OCI-LY7 (cell line): ENCODE measurements at regions not wholly inside any gene's neighbourhood (a gene's known extent, or its start where the extent isn't known, plus 50 kb on each side); places are given as distances from the start of the nearest gene placed in this dataset.

Experiments used
- BruUV-seq: library from RNA; stranded (reverse); fragments of 400-500 nt; replicated peaks from 2 replicates; lab custom pipeline; 2021; lab: Mats Ljungman, UMichigan
- CTCF ChIA-PET: fragments of 300-600 bp; sonication (Branson Sonifier 250); formaldehyde crosslinking; loops from one replicate; lab custom pipeline; 2022; ENCODE audit warnings: antibody characterized with exemption; ENCODE audit not compliant: unreplicated experiment; lab: Charles Lee
- POLR2A ChIA-PET: fragments of 300-600 bp; sonication (Branson Sonifier 250); formaldehyde crosslinking; loops from one replicate; lab custom pipeline; 2022; ENCODE audit warnings: antibody characterized with exemption; lab: Charles Lee
- DNase-seq: peaks from one replicate; pipeline ENCODE4 v3.0.0-alpha.2; 2015; ENCODE audit warnings: low spot score
- H2AFZ ChIP-seq: fragments of 200-600 bp; sonication (generic), shearing (Covaris generic); 2 replicates; pipeline ENCODE4 v1.6.1; 2014; ENCODE audit warnings: mild to moderate bottlenecking, antibody characterized with exemption, low read length, moderate library complexity
- H3K27ac ChIP-seq: fragments of 200-600 bp; sonication (generic); 2 replicates; pipeline ENCODE4 v1.5.1; 2014; ENCODE audit warnings: mixed run types, low read depth, mild to moderate bottlenecking, moderate library complexity, low read length, inconsistent platforms; ENCODE audit not compliant: poor library complexity, severe bottlenecking
- H3K36me3 ChIP-seq: fragments of 200-600 bp; sonication (generic); 2 replicates; pipeline ENCODE4 v1.6.1; 2014; ENCODE audit warnings: mild to moderate bottlenecking, antibody characterized with exemption, low read length, moderate library complexity, mixed read lengths; ENCODE audit not compliant: insufficient read depth
- H3K4me1 ChIP-seq: fragments of 200-600 bp; sonication (generic); 2 replicates; pipeline ENCODE4 v1.5.1; 2014; ENCODE audit warnings: mild to moderate bottlenecking, low read length; ENCODE audit not compliant: insufficient read depth, poor library complexity, severe bottlenecking
- H3K4me2 ChIP-seq: fragments of 200-600 bp; sonication (generic); 2 replicates; pipeline ENCODE4 v1.6.1; 2014; ENCODE audit warnings: mild to moderate bottlenecking, low read length
- H3K4me3 ChIP-seq: fragments of 200-600 bp; sonication (generic); 2 replicates; pipeline ENCODE4 v1.5.1; 2014; ENCODE audit warnings: mild to moderate bottlenecking, low read depth, low read length; ENCODE audit not compliant: poor library complexity, severe bottlenecking
- H3K79me2 ChIP-seq: fragments of 200-600 bp; sonication (generic); 2 replicates; pipeline ENCODE4 v1.6.1; 2016; ENCODE audit warnings: low read depth, mild to moderate bottlenecking, low read length, moderate library complexity, mixed read lengths; ENCODE audit not compliant: insufficient read depth
- H3K9me2 ChIP-seq: fragments of 200-600 bp; sonication (generic); 2 replicates; pipeline ENCODE4 v1.6.1; 2016; ENCODE audit warnings: mild to moderate bottlenecking, low read length, mixed read lengths; ENCODE audit not compliant: insufficient read depth
- H3K9me3 ChIP-seq: fragments of 200-600 bp; sonication (generic); 2 replicates; pipeline ENCODE4 v1.6.1; 2014; ENCODE audit warnings: mild to moderate bottlenecking, mixed run types, low read length, mixed read lengths
- H4K20me1 ChIP-seq: fragments of 200-600 bp; sonication (generic); 2 replicates; pipeline ENCODE4 v1.6.1; 2014; ENCODE audit warnings: mild to moderate bottlenecking, antibody characterized with exemption, low read length, moderate library complexity, mixed read lengths; ENCODE audit not compliant: insufficient read depth
- EZH2phosphoT487 ChIP-seq: fragments of 200-600 bp; sonication (generic); IDR thresholded peaks from 2 replicates; pipeline ENCODE4 v1.6.1; 2018; ENCODE audit warnings: low read depth, borderline replicate concordance, mild to moderate bottlenecking, mixed run types, antibody characterized with exemption, low read length, moderate library complexity, mixed read lengths
- intact Hi-C: fragments of 100-400 bp; cut with micrococcal nuclease; formaldehyde crosslinking; loops from one replicate; pipeline ENCODE4 v1.10.0; 2022; ENCODE audit not compliant: unreplicated experiment
- TF ChIP-seq, protein P1 (sequence below): fragments of 200-600 bp; sonication (generic); conservative IDR thresholded peaks from 2 replicates; pipeline ENCODE4 v1.5.1; 2014; ENCODE audit warnings: mild to moderate bottlenecking, antibody characterized with exemption, low read length, moderate library complexity, mixed read lengths

DNA sequence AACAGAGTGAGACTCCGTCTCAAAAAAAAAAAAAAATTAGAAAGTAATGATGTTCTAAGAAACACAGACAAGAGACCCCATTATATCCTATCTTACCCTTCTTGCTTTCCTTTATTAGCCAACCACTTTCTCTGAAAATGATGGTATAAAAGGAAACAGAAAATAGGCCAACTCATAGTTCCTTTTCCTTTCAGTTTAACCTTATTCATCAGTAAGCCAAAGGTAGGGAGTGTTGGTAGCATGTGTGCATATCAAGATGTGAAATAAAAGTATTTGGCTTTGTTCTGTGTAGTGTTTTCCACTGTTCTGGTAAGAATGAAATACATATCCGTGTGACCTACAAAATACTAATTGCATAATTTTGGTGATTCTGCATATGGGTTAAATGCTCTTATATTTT is 266.6 kb downstream of the ZNF674 start:
- H3K36me3 ChIP-seq: no peaks in the 10 kb centered on the region

DNA sequence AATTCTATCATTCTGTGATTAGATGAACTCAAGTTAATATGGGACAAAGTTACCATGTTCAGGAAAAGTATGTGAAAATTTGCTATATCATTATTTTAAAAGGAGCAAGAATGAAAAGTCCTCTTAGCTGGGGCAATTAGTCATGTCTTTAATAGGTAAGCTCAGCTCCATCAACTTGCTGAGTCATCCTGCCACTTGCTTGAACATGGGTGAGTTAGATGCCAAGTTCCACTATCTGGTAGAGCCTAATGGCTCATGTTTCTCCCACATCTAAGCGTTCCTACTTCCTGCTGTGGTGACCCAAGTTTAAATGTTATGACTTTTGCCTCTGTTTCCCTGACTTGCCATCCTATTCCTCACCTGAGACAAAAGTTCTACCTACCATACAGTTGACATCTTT is 276.8 kb downstream of the ZNF674 start:
- H3K36me3 ChIP-seq: no peaks in the 10 kb centered on the region
- ChIA-PET CTCF (no interaction called here), POLR2A (no interaction called here)
- no peaks in the 10 kb centered on the region for H4K20me1 ChIP-seq
- TF ChIP-seq, protein P1, sequence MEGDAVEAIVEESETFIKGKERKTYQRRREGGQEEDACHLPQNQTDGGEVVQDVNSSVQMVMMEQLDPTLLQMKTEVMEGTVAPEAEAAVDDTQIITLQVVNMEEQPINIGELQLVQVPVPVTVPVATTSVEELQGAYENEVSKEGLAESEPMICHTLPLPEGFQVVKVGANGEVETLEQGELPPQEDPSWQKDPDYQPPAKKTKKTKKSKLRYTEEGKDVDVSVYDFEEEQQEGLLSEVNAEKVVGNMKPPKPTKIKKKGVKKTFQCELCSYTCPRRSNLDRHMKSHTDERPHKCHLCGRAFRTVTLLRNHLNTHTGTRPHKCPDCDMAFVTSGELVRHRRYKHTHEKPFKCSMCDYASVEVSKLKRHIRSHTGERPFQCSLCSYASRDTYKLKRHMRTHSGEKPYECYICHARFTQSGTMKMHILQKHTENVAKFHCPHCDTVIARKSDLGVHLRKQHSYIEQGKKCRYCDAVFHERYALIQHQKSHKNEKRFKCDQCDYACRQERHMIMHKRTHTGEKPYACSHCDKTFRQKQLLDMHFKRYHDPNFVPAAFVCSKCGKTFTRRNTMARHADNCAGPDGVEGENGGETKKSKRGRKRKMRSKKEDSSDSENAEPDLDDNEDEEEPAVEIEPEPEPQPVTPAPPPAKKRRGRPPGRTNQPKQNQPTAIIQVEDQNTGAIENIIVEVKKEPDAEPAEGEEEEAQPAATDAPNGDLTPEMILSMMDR: no peak
- TF ChIP-seq EZH2phosphoT487: no peak
- H3K9me3 ChIP-seq: no peaks in the 10 kb centered on the region
- H3K4me2 ChIP-seq: no peak overlapping the region
- H3K27ac ChIP-seq: no peak overlapping the region
- BruUV-seq: no TSS peak
- no peak overlapping the region for H2AFZ ChIP-seq
- no peaks in the 10 kb centered on the region for H3K4me1 ChIP-seq
- no peaks in the 10 kb centered on the region for H3K79me2 ChIP-seq
- intact Hi-C loops: no loop called here
- no peaks in the 10 kb centered on the region for H3K9me2 ChIP-seq
- no peak for DNase-seq
- H3K4me3 ChIP-seq: no peak overlapping the region

More for the DNA sequence above, 266.6 kb downstream of the ZNF674 start:
- no peak for DNase-seq
- H3K4me3 ChIP-seq: no peak overlapping the region
- H4K20me1 ChIP-seq: no peaks in the 10 kb centered on the region
- H2AFZ ChIP-seq: no peak overlapping the region
- ChIA-PET POLR2A (no interaction called here), CTCF (no interaction called here)
- H3K79me2 ChIP-seq: no peaks in the 10 kb centered on the region
- no peaks in the 10 kb centered on the region for H3K9me2 ChIP-seq
- BruUV-seq: no TSS peak
- TF ChIP-seq, protein P1: no peak
- no peak for TF ChIP-seq EZH2phosphoT487
- H3K4me1 ChIP-seq: no peaks in the 10 kb centered on the region
- no peaks in the 10 kb centered on the region for H3K9me3 ChIP-seq
- intact Hi-C loops: no loop called here
- no peak overlapping the region for H3K27ac ChIP-seq
- H3K4me2 ChIP-seq: no peak overlapping the region

DNA sequence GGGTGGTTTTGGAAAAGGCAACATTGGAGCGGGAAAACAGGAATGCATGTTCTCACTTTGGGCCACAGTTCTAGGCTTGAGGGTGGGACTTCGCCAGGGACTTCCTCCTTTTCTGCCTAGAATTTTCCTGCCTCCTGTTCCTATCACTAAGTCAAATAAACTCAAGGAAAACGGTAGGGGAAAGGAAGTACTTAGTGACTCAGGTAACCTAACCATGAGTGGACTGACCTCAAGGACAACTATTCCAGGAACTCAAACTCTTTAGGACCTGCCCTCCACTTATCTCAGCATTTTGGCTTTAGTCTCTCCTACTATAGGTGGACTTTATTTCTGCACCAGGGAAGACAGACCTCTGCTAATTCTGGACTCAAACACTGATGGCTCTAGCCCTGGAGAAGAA is 281.7 kb downstream of the ZNF674 start:
- no peaks in the 10 kb centered on the region for H3K4me1 ChIP-seq
- ChIA-PET CTCF (no interaction called here), POLR2A (no interaction called here)
- H3K9me2 ChIP-seq: no peaks in the 10 kb centered on the region
- no peaks in the 10 kb centered on the region for H3K36me3 ChIP-seq
- H2AFZ ChIP-seq: no peak overlapping the region
- TF ChIP-seq, protein P1: no peak
- no peak for TF ChIP-seq EZH2phosphoT487
- BruUV-seq: no TSS peak
- H4K20me1 ChIP-seq: no peaks in the 10 kb centered on the region
- no peak overlapping the region for H3K4me2 ChIP-seq
- H3K4me3 ChIP-seq: no peak overlapping the region
- H3K79me2 ChIP-seq: no peaks in the 10 kb centered on the region
- no peak overlapping the region for H3K27ac ChIP-seq
- intact Hi-C loops: no loop called here
- H3K9me3 ChIP-seq: no peaks in the 10 kb centered on the region
- DNase-seq: no peak
